Natural killer cell (primary cell): ENCODE measurements at regions not wholly inside any gene's neighbourhood (a gene's known extent, or its start where the extent isn't known, plus 50 kb on each side); places are given as distances from the start of the nearest gene placed in this dataset.

ENCODE experiments used
- ATAC-seq, 3 donors: fragments of 150-1000 bp in 2 of 3; fragments of 200-7000 bp in 1 of 3; cut with Tn5 transposase; 1 replicate in 1 of 3; 2 replicates in 2 of 3; pipeline ENCODE4 v1.10.0; 2021; ENCODE audit warnings: mild to moderate bottlenecking in 2 of 3, moderate library complexity in 2 of 3
- DNase-seq, 2 donors: peaks; one replicate each; pipeline versions ENCODE4 v3.0.0 to v3.0.0-alpha.2; 2013 to 2021; ENCODE audit warnings: mixed read lengths in 1 of 2
- H3K27ac ChIP-seq: one replicate; pipeline ENCODE4 v1.5.1; 2013; ENCODE audit warnings: mild to moderate bottlenecking, low read length
- H3K27me3 ChIP-seq: one replicate; pipeline ENCODE4 v1.6.1; 2013; ENCODE audit warnings: low read length; ENCODE audit not compliant: control insufficient read depth, insufficient read depth
- H3K36me3 ChIP-seq: one replicate; pipeline ENCODE4 v1.6.1; 2013; ENCODE audit warnings: low read length; ENCODE audit not compliant: control insufficient read depth, insufficient read depth
- H3K4me1 ChIP-seq: one replicate; pipeline ENCODE4 v1.6.1; 2013; ENCODE audit warnings: low read length; ENCODE audit not compliant: control insufficient read depth, insufficient read depth
- H3K4me3 ChIP-seq: one replicate; pipeline ENCODE4 v1.5.1; 2013; ENCODE audit warnings: low read length
- H3K9me3 ChIP-seq: one replicate; pipeline ENCODE4 v1.6.1; 2013; ENCODE audit warnings: low read length; ENCODE audit not compliant: control insufficient read depth, insufficient read depth
- H3K27ac Mint-ChIP-seq, 2 donors: one replicate each; pipeline ENCODE4 v1.8.0; 2022; ENCODE audit warnings: mild to moderate bottlenecking in 2 of 2, mixed read lengths in 2 of 2, moderate library complexity in 1 of 2
- H3K27me3 Mint-ChIP-seq, 2 donors: one replicate each; pipeline ENCODE4 v1.8.0; 2022; ENCODE audit warnings: low read depth in 2 of 2, mixed read lengths in 2 of 2
- H3K36me3 Mint-ChIP-seq: one replicate; pipeline ENCODE4 v1.8.0; 2022; ENCODE audit warnings: mixed read lengths
- H3K4me1 Mint-ChIP-seq, 2 donors: one replicate each; pipeline ENCODE4 v1.8.0; 2022; ENCODE audit warnings: mixed read lengths in 2 of 2
- H3K4me3 Mint-ChIP-seq: one replicate; pipeline ENCODE4 v1.8.0; 2022; ENCODE audit warnings: mild to moderate bottlenecking, moderate library complexity, mixed read lengths
- H3K9me3 Mint-ChIP-seq, 2 donors: one replicate each; pipeline ENCODE4 v1.8.0; 2022; ENCODE audit warnings: mixed read lengths in 2 of 2
- CTCF ChIP-seq: fragments of 200-600 bp; IDR thresholded peaks from one replicate; pipeline ENCODE4 v1.8.0; 2022; ENCODE audit warnings: antibody characterized with exemption
- WGBS: methylation state at CpG from one replicate; pipeline ENCODE4 v1.1.7; 2013; ENCODE audit warnings: missing lambda C conversion rate; ENCODE audit not compliant: insufficient coverage; 5-methylcytosine and 5-hydroxymethylcytosine counted together
- intact Hi-C: fragments of 100-400 bp; cut with micrococcal nuclease; formaldehyde crosslinking; loops from one replicate; pipeline ENCODE4 v1.14.2; 2022

- no peaks in the 10 kb centered on the region for H3K36me3 ChIP-seq
- Mint-ChIP-seq H3K36me3 (no peaks in the 10 kb centered on the region), H3K4me1 (peaks cover 0 to 5% of the 10 kb centered on the region in 2 donors), H3K27me3 (peaks cover 12% of the 10 kb centered on the region in 2 donors), H3K27ac (no peak overlapping the region), H3K9me3 (no peaks in the 10 kb centered on the region), H3K4me3 (no peak overlapping the region)
- intact Hi-C loops = no loop called here
- no peak overlapping the region for H3K4me3 ChIP-seq
- no peaks in the 10 kb centered on the region for H3K27me3 ChIP-seq
- ATAC-seq (no peak), DNase-seq (no peak)
- no peaks in the 10 kb centered on the region for H3K4me1 ChIP-seq
- no peak overlapping the region for H3K27ac ChIP-seq
- 92% methylated on average over 4 of the region's 4 CpGs for WGBS
- no peak for TF ChIP-seq CTCF
- peaks cover 8% of the 10 kb centered on the region for H3K9me3 ChIP-seq
Measured at GRCh38 chr20:48231253-48231930, 446.1 kb upstream of the SULF2 start.

DNA sequence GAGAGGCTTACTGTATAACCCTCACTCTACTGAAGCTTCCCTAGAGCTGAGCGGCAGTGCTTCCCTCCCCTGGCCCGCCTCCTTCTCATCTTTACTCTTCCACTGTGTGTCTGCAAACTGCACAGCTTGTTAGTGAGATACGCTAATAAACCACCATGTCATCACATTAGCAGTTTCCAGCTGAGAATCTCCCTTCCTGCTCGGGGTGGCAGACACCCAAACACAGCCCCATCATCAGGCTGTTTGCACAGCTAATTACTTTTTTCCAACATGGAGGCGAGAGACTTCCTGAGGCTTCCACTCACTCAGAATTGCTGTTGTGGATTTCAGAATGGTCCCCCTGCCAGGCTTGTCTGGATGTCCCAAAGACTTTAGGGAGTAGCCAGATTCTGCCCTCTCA is 444.9 kb upstream of the SULF2 start:
- H3K9me3 Mint-ChIP-seq = no peaks in the 10 kb centered on the region
- H3K36me3 Mint-ChIP-seq = no peaks in the 10 kb centered on the region
- no peak for DNase-seq
- H3K4me3 Mint-ChIP-seq = no peak overlapping the region
- no peaks in the 10 kb centered on the region for H3K27me3 ChIP-seq
- 78% methylated on average over 5 of the region's 5 CpGs for WGBS
- H3K36me3 ChIP-seq = no peaks in the 10 kb centered on the region
- H3K4me1 Mint-ChIP-seq = peaks cover 0 to 5% of the 10 kb centered on the region in 2 donors
- H3K9me3 ChIP-seq = peaks cover 8% of the 10 kb centered on the region
- ATAC-seq = no peak
- intact Hi-C loops = no loop called here
- H3K27me3 Mint-ChIP-seq = peaks cover 12% of the 10 kb centered on the region in 2 donors
- no peak overlapping the region for H3K27ac Mint-ChIP-seq
- TF ChIP-seq CTCF = no peak
- H3K4me1 ChIP-seq = no peaks in the 10 kb centered on the region
- H3K4me3 ChIP-seq = no peak overlapping the region
- no peak overlapping the region for H3K27ac ChIP-seq

- Mint-ChIP-seq H3K27ac (no peak overlapping the region), H3K9me3 (no peaks in the 10 kb centered on the region), H3K27me3 (peaks cover 5 to 11% of the 10 kb centered on the region in 2 donors), H3K4me1 (no peaks in the 10 kb centered on the region), H3K4me3 (no peak overlapping the region), H3K36me3 (no peaks in the 10 kb centered on the region)
- no peak for ATAC-seq
- Histone ChIP-seq H3K36me3 (no peaks in the 10 kb centered on the region), H3K4me1 (no peaks in the 10 kb centered on the region), H3K9me3 (peaks cover 8% of the 10 kb centered on the region), H3K27me3 (no peaks in the 10 kb centered on the region), H3K27ac (no peak overlapping the region), H3K4me3 (no peak overlapping the region)
- intact Hi-C loops = no loop called here
- no peak for TF ChIP-seq CTCF
- no peak for DNase-seq
- 79% methylated on average over 4 of the region's 5 CpGs for WGBS
Measured at GRCh38 chr20:48227381-48227780, 442.1 kb upstream of the SULF2 start.

GRCh38 chr20:48226642-48227041 is 441.4 kb upstream of the SULF2 start:
- no peak overlapping the region for H3K27ac ChIP-seq
- ATAC-seq (no peak), DNase-seq (no peak)
- no peaks in the 10 kb centered on the region for H3K36me3 Mint-ChIP-seq
- peaks cover 4 to 9% of the 10 kb centered on the region in 2 donors for H3K27me3 Mint-ChIP-seq
- H3K36me3 ChIP-seq = no peaks in the 10 kb centered on the region
- peaks cover 7% of the 10 kb centered on the region for H3K9me3 ChIP-seq
- no peaks in the 10 kb centered on the region for H3K4me1 Mint-ChIP-seq
- H3K4me1 ChIP-seq = no peaks in the 10 kb centered on the region
- TF ChIP-seq CTCF = no peak
- H3K4me3 Mint-ChIP-seq = no peak overlapping the region
- 88% methylated on average over 5 of the region's 5 CpGs for WGBS
- no peak overlapping the region for H3K4me3 ChIP-seq
- H3K27me3 ChIP-seq = no peaks in the 10 kb centered on the region
- H3K9me3 Mint-ChIP-seq = no peaks in the 10 kb centered on the region
- H3K27ac Mint-ChIP-seq = no peak overlapping the region
- intact Hi-C loops = no loop called here
